ENCODE measurements at regions not wholly inside any gene's neighbourhood (a gene's known extent, or its start where the extent isn't known, plus 50 kb on each side); places are given as distances from the start of the nearest gene placed in this dataset.

DNA sequence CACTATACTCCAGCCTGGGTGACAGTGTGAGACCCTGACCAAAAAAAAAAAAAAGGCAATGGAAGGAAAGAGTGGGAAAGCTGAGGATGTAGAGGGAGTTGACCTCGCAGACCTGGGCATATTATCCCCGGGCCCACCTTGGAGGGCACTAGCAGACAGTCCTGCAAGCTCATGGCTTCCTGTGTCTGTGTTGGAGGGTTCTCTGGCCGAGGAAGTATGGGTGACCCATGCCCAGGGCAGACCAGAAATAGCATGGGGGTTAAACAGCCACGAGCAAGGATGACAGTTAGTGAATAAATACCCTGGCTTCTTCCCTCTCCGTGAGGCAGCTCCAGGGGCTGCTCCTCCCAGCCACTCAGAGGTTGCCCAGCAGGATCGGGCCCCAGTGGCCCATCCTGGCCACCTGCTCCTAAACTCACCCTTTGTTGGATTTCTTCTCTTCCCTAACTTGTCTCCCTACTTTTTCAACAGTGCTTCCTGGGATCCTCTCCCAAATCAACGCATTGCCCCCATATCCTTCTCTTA is 485.8 kb downstream of the ZNF536 start:
- H3K9me3 ChIP-seq: no peaks in the 10 kb centered on the region
- no peaks in the 10 kb centered on the region for H3K36me3 ChIP-seq
- H3K4me1 ChIP-seq: no peaks in the 10 kb centered on the region
- 73% methylated on average over 6 of the region's 7 CpGs for WGBS
- TF ChIP-seq POLR2AphosphoS5 (IDR thresholded peaks at IDR 0.05) (no peak), POLR2A (IDR thresholded peaks at IDR 0.05) (no peak), EP300 (IDR thresholded peaks at IDR 0.05) (no peak)
- TF ChIP-seq, protein P1, sequence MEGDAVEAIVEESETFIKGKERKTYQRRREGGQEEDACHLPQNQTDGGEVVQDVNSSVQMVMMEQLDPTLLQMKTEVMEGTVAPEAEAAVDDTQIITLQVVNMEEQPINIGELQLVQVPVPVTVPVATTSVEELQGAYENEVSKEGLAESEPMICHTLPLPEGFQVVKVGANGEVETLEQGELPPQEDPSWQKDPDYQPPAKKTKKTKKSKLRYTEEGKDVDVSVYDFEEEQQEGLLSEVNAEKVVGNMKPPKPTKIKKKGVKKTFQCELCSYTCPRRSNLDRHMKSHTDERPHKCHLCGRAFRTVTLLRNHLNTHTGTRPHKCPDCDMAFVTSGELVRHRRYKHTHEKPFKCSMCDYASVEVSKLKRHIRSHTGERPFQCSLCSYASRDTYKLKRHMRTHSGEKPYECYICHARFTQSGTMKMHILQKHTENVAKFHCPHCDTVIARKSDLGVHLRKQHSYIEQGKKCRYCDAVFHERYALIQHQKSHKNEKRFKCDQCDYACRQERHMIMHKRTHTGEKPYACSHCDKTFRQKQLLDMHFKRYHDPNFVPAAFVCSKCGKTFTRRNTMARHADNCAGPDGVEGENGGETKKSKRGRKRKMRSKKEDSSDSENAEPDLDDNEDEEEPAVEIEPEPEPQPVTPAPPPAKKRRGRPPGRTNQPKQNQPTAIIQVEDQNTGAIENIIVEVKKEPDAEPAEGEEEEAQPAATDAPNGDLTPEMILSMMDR (IDR thresholded peaks at IDR 0.05): no peak
- no peak for DNase-seq (ENCODE audit: low spot score in 2 of 2)
- no peak overlapping the region for H3K4me3 ChIP-seq
- no peak overlapping the region for H3K27ac ChIP-seq
- no peaks in the 10 kb centered on the region for H3K27me3 ChIP-seq

DNA sequence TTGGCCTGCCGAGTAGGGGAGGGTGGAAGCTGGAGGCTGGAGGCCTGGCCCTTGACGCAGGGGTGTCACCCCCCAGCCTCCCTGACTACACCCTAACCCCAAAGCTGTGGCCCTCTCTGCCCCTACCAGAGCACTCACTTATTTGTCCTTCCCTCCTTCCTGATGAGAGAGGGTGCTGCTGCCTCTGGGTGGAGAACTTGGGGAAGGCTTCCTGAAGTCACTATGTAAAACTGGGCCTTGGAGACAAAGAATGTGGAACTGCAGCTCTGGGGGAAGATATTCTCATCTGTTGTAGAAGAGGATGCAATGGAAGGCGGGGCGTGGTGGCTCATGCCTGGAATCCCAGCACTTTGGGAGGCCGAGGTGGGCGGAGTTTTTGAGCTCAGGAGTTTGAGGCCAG is 485.2 kb downstream of the ZNF536 start:
- no peaks in the 10 kb centered on the region for H3K36me3 ChIP-seq
- TF ChIP-seq POLR2AphosphoS5 (IDR thresholded peaks at IDR 0.05) (no peak), EP300 (IDR thresholded peaks at IDR 0.05) (no peak), POLR2A (IDR thresholded peaks at IDR 0.05) (no peak)
- TF ChIP-seq, protein P1 (IDR thresholded peaks at IDR 0.05): no peak
- H3K9me3 ChIP-seq: no peaks in the 10 kb centered on the region
- no peak overlapping the region for H3K4me3 ChIP-seq
- no peaks in the 10 kb centered on the region for H3K4me1 ChIP-seq
- H3K27ac ChIP-seq: no peak overlapping the region
- WGBS: 82% methylated on average over 6 of the region's 6 CpGs
- H3K27me3 ChIP-seq: no peaks in the 10 kb centered on the region
- DNase-seq (ENCODE audit: low spot score in 2 of 2): no peak

DNA sequence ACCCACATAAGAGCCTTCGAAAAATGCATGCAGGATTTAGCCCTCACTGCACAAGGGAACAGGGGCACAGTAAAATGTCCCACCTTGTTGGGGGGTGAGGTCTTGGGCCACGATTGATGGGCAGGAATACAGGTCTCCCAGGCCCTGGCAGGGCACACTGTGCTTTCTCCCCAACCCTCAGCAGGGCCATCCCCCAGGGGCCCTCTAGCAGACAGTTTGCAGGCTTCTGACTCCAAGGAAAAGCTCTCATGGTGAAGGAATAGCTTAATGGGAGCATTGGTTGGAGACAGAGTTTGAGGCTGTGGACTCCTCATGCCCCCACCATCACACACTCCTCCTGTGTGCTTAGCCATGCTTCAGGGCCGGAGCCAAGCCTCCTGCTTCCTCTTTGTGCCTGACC is 484.6 kb downstream of the ZNF536 start:
- Histone ChIP-seq H3K27ac (no peak overlapping the region), H3K4me1 (no peaks in the 10 kb centered on the region), H3K36me3 (no peaks in the 10 kb centered on the region), H3K4me3 (no peak overlapping the region), H3K27me3 (no peaks in the 10 kb centered on the region), H3K9me3 (no peaks in the 10 kb centered on the region)
- TF ChIP-seq POLR2A (IDR thresholded peaks at IDR 0.05) (no peak), POLR2AphosphoS5 (IDR thresholded peaks at IDR 0.05) (no peak), EP300 (IDR thresholded peaks at IDR 0.05) (no peak)
- TF ChIP-seq, protein P1 (IDR thresholded peaks at IDR 0.05): no peak
- no peak for DNase-seq (ENCODE audit: low spot score in 2 of 2)
- WGBS: 69% methylated on average over 3 of the region's 3 CpGs

DNA sequence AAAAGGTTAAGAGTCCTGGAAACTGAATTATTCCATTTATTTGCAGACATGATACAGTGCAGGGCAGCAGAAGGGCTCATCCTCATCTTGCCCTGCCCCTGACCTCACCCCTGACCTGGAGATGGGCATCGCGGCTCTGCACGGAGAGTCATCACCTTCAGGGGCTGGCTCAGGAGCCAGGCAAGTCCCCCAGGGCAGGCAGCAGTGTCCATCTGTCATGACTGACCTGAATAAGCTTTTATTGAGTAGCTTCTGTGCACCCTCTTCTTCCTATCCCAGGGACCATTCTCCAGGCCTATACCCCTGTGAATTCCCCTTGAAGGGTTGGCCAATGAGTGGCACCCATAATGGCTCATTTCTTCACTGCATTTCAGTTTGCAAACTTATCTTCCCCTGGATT is 484.2 kb downstream of the ZNF536 start:
- no peak overlapping the region for H3K4me3 ChIP-seq
- H3K9me3 ChIP-seq: no peaks in the 10 kb centered on the region
- no peaks in the 10 kb centered on the region for H3K27me3 ChIP-seq
- TF ChIP-seq, protein P1 (IDR thresholded peaks at IDR 0.05): no peak
- TF ChIP-seq POLR2A (IDR thresholded peaks at IDR 0.05) (no peak), POLR2AphosphoS5 (IDR thresholded peaks at IDR 0.05) (no peak)
- no peaks in the 10 kb centered on the region for H3K4me1 ChIP-seq
- no peak for DNase-seq (ENCODE audit: low spot score in 2 of 2)
- 83% methylated on average over 3 of the region's 3 CpGs for WGBS
- no peaks in the 10 kb centered on the region for H3K36me3 ChIP-seq
- no peak overlapping the region for H3K27ac ChIP-seq

DNA sequence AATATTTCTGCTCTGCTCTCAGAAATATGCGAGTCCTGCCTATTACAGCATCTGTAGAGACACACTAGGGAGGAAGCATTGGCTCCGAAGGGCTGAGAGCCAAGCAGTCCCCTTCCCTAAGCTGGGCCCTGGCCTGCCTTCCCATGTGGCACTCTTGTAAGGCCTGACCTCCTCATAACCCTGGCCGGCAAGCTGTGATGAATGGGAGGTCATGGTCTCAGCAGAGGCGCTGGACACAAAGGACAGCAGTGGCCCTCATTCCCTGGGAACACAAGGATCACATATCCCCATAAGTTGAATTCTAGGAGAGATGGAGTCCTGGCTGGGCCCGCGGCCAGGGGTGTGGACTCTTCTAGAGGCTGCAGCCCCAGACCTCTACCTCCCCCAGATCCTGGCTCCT is 483.3 kb downstream of the ZNF536 start:
- Histone ChIP-seq H3K9me3 (no peaks in the 10 kb centered on the region), H3K27ac (no peak overlapping the region), H3K36me3 (no peaks in the 10 kb centered on the region), H3K27me3 (no peaks in the 10 kb centered on the region), H3K4me3 (no peak overlapping the region), H3K4me1 (no peaks in the 10 kb centered on the region)
- TF ChIP-seq, protein P1 (IDR thresholded peaks at IDR 0.05): no peak
- TF ChIP-seq POLR2A (IDR thresholded peaks at IDR 0.05): no peak
- TF ChIP-seq POLR2AphosphoS5 (IDR thresholded peaks at IDR 0.05): no peak
- TF ChIP-seq EP300 (IDR thresholded peaks at IDR 0.05): no peak
- no peak for DNase-seq (ENCODE audit: low spot score in 2 of 2)
- 83% methylated on average over 5 of the region's 6 CpGs for WGBS
